Nephron (organoid): ENCODE measurements at regions not wholly inside any gene's neighbourhood (a gene's known extent, or its start where the extent isn't known, plus 50 kb on each side); places are given as distances from the start of the nearest gene placed in this dataset.
"Not testable (repeated sequence)": the region's sequence is repeated elsewhere in the genome, so short reads cannot be mapped to it uniquely, and the experiment has no call there.

Source experiments
- H3K27ac Mint-ChIP-seq, 3 experiments: 2 replicates each; pipeline ENCODE4 v1.8.0; 2020; ENCODE audit warnings: mixed read lengths in 3 of 3, mild to moderate bottlenecking in 2 of 3, moderate library complexity in 1 of 3
- H3K27me3 Mint-ChIP-seq: 2 replicates; pipeline ENCODE4 v1.8.0; 2021; ENCODE audit warnings: low read depth, mild to moderate bottlenecking, moderate library complexity, mixed read lengths
- H3K36me3 Mint-ChIP-seq: 2 replicates; pipeline ENCODE4 v1.8.0; 2020; ENCODE audit warnings: low read depth, mixed read lengths
- H3K4me1 Mint-ChIP-seq: 2 replicates; pipeline ENCODE4 v1.8.0; 2020; ENCODE audit warnings: mixed read lengths
- H3K4me3 Mint-ChIP-seq, 3 experiments: 2 replicates each; pipeline ENCODE4 v1.8.0; 2020; ENCODE audit warnings: mild to moderate bottlenecking in 3 of 3, mixed read lengths in 3 of 3, moderate library complexity in 2 of 3
- H3K9me3 Mint-ChIP-seq: 2 replicates; pipeline ENCODE4 v1.8.0; 2020; ENCODE audit warnings: mixed read lengths
- CTCF ChIP-seq, 3 experiments: fragments of 200-600 bp; sonication (generic); IDR thresholded peaks; one replicate each; pipeline ENCODE4 v1.5.0; 2021; ENCODE audit warnings: antibody characterized with exemption in 3 of 3; ENCODE audit not compliant: unreplicated experiment in 3 of 3

DNA sequence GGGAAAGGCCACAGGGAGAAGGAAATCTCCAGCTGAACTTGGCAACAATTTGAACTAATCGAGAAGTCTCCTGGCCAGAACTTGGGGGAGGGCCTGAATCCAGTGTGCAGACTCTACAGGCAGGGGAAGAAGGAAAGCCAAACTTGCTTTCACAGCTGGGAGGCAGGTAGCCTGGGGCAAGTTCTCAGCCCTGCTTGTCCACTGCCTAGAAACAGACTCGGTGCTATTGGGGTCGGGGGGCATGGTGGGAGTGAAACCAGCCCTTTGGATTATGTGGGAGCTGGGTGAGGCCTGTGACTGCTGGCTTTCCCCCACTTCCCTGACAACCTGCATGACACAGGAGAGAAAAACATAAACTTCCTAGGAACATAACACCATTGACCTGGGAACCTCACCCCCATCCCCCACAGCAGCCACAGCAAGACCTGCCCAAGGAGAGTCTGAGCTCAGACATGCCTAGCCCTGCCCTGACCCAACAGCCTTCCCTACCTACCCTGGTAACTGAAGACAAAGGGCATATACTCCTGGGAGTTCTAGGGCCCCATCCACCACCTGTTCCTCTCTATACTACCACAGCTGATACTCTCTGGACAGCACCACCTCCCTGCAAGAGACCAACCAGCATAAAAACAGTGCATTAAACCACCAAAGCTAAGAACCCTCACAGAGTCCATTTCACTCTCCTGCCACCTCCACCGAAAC, 103.7 kb upstream of the MNS1 start:
- Mint-ChIP-seq H3K4me1 (no peaks in the 10 kb centered on the region), H3K36me3 (no peaks in the 10 kb centered on the region), H3K9me3 (peaks cover 42% of the 10 kb centered on the region), H3K4me3 (no peak overlapping the region), H3K27ac (no peak overlapping the region), H3K27me3 (no peaks in the 10 kb centered on the region)
- TF ChIP-seq CTCF (IDR thresholded peaks at IDR 0.05; ENCODE audit: unreplicated experiment in 3 of 3): no peak

DNA sequence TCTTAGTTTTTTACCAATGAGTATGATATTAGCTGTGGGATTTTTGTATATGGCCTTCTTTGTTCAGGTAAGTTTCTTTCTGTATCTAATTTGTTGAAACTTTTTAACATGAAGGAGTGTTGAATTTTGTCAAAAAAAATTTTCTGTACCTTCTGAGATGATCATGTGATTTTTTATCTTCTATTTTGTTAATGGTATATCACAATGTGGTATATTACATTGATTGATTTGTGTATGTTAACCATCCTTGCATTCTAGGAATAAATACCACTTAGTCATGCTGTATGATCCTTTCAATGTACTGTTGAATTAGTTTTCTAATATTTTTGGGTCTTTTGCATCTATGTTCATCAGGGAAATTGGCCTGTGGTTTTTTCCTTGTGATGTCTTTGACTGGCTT, 92.5 kb upstream of the MNS1 start:
- peaks cover 27% of the 10 kb centered on the region for H3K9me3 Mint-ChIP-seq
- H3K36me3 Mint-ChIP-seq: no peaks in the 10 kb centered on the region
- no peaks in the 10 kb centered on the region for H3K4me1 Mint-ChIP-seq
- H3K27ac Mint-ChIP-seq: no peak overlapping the region
- no peak for TF ChIP-seq CTCF (IDR thresholded peaks at IDR 0.05; ENCODE audit: unreplicated experiment in 3 of 3)
- H3K27me3 Mint-ChIP-seq: no peaks in the 10 kb centered on the region
- no peak overlapping the region for H3K4me3 Mint-ChIP-seq

- H3K4me3 Mint-ChIP-seq: no peak overlapping the region
- H3K27ac Mint-ChIP-seq: no peak overlapping the region
- H3K36me3 Mint-ChIP-seq: no peaks in the 10 kb centered on the region
- no peak for TF ChIP-seq CTCF (IDR thresholded peaks at IDR 0.05; ENCODE audit: unreplicated experiment in 3 of 3)
- H3K4me1 Mint-ChIP-seq: no peaks in the 10 kb centered on the region
- no peaks in the 10 kb centered on the region for H3K27me3 Mint-ChIP-seq
- H3K9me3 Mint-ChIP-seq: peaks cover 27% of the 10 kb centered on the region
These were observed 88.5 kb upstream of the MNS1 start for GRCh38 chr15:56553486-56553885.

GRCh38 chr15:56552659-56553058, 87.7 kb upstream of the MNS1 start:
- no peak overlapping the region for H3K27ac Mint-ChIP-seq
- H3K36me3 Mint-ChIP-seq: no peaks in the 10 kb centered on the region
- no peaks in the 10 kb centered on the region for H3K4me1 Mint-ChIP-seq
- no peaks in the 10 kb centered on the region for H3K27me3 Mint-ChIP-seq
- H3K4me3 Mint-ChIP-seq: no peak overlapping the region
- H3K9me3 Mint-ChIP-seq: peaks cover 21% of the 10 kb centered on the region
- TF ChIP-seq CTCF (IDR thresholded peaks at IDR 0.05; ENCODE audit: unreplicated experiment in 3 of 3): no peak

DNA sequence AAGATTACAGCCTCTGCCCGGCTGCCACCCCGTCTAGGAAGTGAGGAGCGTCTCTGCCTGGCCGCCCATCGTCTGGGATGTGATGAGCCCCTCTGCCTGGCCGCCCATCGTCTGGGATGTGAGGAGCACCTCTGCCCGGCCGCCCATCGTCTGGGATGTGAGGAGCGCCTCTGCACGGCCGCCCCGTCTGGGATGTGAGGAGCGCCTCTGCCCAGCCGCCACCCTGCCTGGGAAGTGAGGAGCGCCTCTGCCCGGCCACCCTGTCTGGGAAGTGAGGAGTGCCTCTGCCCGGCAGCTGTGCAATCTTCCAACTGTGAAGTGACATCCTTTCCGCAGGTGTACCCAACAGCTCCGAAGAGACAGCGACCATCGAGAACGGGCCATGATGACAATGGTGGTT, 75.6 kb upstream of the MNS1 start:
- H3K4me3 Mint-ChIP-seq, H3K27ac Mint-ChIP-seq, H3K27me3 Mint-ChIP-seq, H3K36me3 Mint-ChIP-seq: not testable (repeated sequence)
- peaks cover 24% of the 10 kb centered on the region for H3K9me3 Mint-ChIP-seq
- peaks cover 17% of the 10 kb centered on the region for H3K4me1 Mint-ChIP-seq

DNA sequence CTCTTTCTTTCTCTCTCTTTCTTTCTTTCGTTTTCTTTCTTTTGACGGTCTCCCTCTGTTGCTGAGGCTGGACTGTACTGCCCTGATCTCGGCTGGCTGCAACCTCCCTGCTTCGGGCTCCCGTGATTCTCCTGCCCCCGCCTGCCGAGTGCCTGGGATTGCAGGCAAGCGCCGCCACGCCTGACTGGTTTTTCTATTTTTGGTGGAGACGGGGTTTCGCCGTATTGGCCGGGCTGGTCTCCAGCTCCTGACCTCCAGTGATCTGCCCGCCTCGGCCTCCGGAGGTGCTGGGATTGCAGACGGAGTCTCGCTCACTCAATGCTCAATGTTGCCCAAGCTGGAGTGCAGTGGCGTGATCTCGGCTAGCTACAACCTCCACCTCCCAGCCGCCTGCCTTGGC, 75.2 kb upstream of the MNS1 start:
- H3K36me3 Mint-ChIP-seq, H3K27ac Mint-ChIP-seq, H3K4me3 Mint-ChIP-seq, H3K27me3 Mint-ChIP-seq: not testable (repeated sequence)
- Mint-ChIP-seq H3K4me1 (peaks cover 17% of the 10 kb centered on the region), H3K9me3 (peaks cover 24% of the 10 kb centered on the region)

DNA sequence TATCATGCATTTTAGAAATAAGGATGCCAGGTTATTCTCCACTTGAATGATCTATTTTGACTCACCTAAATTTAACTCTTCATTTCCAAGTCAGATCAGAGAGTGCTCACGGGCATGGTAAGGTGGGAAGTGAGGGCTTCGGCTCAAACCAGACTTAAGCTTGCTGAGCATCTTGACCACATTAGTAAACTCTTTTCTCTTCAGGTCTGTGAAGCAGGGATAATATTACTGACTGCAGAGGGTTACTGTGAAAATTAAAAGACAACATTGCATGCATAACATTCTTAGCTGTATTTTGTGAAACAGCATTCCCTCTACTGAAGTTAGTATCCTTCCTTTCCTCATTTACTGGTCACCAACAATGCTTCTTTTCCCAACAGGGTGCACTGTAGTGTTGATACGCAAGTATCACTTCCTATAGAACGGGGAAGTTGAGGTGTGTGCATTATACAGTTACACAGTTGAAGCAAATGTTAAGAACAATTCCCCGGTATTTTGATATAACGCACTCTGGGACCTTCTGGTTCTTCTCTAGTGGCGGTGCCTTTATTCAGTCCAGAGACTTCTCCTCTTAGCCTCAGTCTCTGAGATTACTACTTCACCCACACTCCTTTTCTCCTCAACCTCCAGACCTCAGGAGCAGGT, 74.1 kb upstream of the MNS1 start:
- Mint-ChIP-seq H3K4me3 (no peak overlapping the region), H3K9me3 (peaks cover 14% of the 10 kb centered on the region), H3K36me3 (peaks cover 4% of the 10 kb centered on the region), H3K27ac (no peak overlapping the region), H3K4me1 (peaks cover 23% of the 10 kb centered on the region), H3K27me3 (no peaks in the 10 kb centered on the region)
- no peak for TF ChIP-seq CTCF (IDR thresholded peaks at IDR 0.05; ENCODE audit: unreplicated experiment in 3 of 3)
